ACC112 (cell line): ENCODE measurements at regions not wholly inside any gene's neighbourhood (a gene's known extent, or its start where the extent isn't known, plus 50 kb on each side); places are given as distances from the start of the nearest gene placed in this dataset.
A peak's percentile ranks its signal among the peaks of the same experiment; 100 is the strongest.
"Not testable (repeated sequence)": the region's sequence is repeated elsewhere in the genome, so short reads cannot be mapped to it uniquely, and the experiment has no call there.

Experiments
- H2AFZ ChIP-seq: fragments of 200-600 bp; sonication (generic); one replicate; pipeline ENCODE4 v1.6.0; 2017; ENCODE audit warnings: antibody characterized with exemption, low read length; ENCODE audit not compliant: unreplicated experiment
- H3K27ac ChIP-seq: fragments of 200-600 bp; sonication (generic); 2 replicates; pipeline ENCODE4 v1.5.1; 2014; ENCODE audit warnings: low read depth, mild to moderate bottlenecking, antibody characterized with exemption, low read length, moderate library complexity
- H3K27me3 ChIP-seq: fragments of 200-600 bp; sonication (generic); 2 replicates; pipeline ENCODE4 v1.6.1; 2014; ENCODE audit warnings: mild to moderate bottlenecking, antibody characterized with exemption, low read length, moderate library complexity, mixed read lengths; ENCODE audit not compliant: insufficient read depth
- H3K36me3 ChIP-seq: fragments of 200-600 bp; sonication (generic); 2 replicates; pipeline ENCODE4 v1.6.1; 2016; ENCODE audit warnings: mild to moderate bottlenecking, antibody characterized with exemption, low read length, moderate library complexity, mixed read lengths; ENCODE audit not compliant: insufficient read depth
- H3K4me1 ChIP-seq: fragments of 200-600 bp; sonication (generic); one replicate; pipeline ENCODE4 v1.6.1; 2016; ENCODE audit warnings: low read length, mixed read lengths; ENCODE audit not compliant: insufficient read depth, unreplicated experiment, control insufficient read depth
- H3K4me3 ChIP-seq: fragments of 200-600 bp; sonication (generic); 2 replicates; pipeline ENCODE4 v1.5.1; 2014; ENCODE audit warnings: mild to moderate bottlenecking, low read depth, low read length
- H3K79me2 ChIP-seq: fragments of 200-600 bp; sonication (generic); one replicate; pipeline ENCODE4 v1.6.0; 2016; ENCODE audit warnings: low read length; ENCODE audit not compliant: control insufficient read depth, unreplicated experiment, insufficient read depth

- Histone ChIP-seq H2AFZ (no peak overlapping the region), H3K4me3 (no peak overlapping the region), H3K27ac (no peak overlapping the region), H3K4me1 (peaks cover 40% of the 10 kb centered on the region), H3K36me3 (0 out of 2 replicates have a peak, but pooled peaks cover 6% of the 10 kb centered on the region), H3K27me3 (no peaks in the 10 kb centered on the region), H3K79me2 (no peaks in the 10 kb centered on the region)
These were observed 548.0 kb upstream of the CCDC54 start for GRCh38 chr3:106829206-106829605.

GRCh38 chr3:106830334-106830733, 546.9 kb upstream of the CCDC54 start:
- Histone ChIP-seq H3K27ac (no peak overlapping the region), H3K79me2 (no peaks in the 10 kb centered on the region), H3K4me3 (no peak overlapping the region), H3K36me3 (0 out of 2 replicates have a peak, but pooled peaks cover 6% of the 10 kb centered on the region), H3K27me3 (no peaks in the 10 kb centered on the region), H3K4me1 (peaks cover 29% of the 10 kb centered on the region), H2AFZ (no peak overlapping the region)

- Histone ChIP-seq H2AFZ (peak overlapping the region; percentile 62), H3K36me3 (no peaks in the 10 kb centered on the region), H3K27me3 (no peaks in the 10 kb centered on the region), H3K27ac (no peak overlapping the region), H3K4me1 (no peaks in the 10 kb centered on the region), H3K79me2 (no peaks in the 10 kb centered on the region), H3K4me3 (no peak overlapping the region)
These were observed 540.3 kb upstream of the CCDC54 start for GRCh38 chr3:106836906-106837305.

GRCh38 chr3:106837616-106838015, 539.6 kb upstream of the CCDC54 start:
- Histone ChIP-seq H3K4me1 (peaks cover 7% of the 10 kb centered on the region), H3K27ac (no peak overlapping the region), H2AFZ (no peak overlapping the region), H3K27me3 (no peaks in the 10 kb centered on the region), H3K79me2 (no peaks in the 10 kb centered on the region), H3K36me3 (no peaks in the 10 kb centered on the region), H3K4me3 (no peak overlapping the region)

- H3K4me1 ChIP-seq: peaks cover 7% of the 10 kb centered on the region
- H2AFZ ChIP-seq: peak overlapping the region; percentile 62
- H3K36me3 ChIP-seq: no peaks in the 10 kb centered on the region
- peak overlapping the region; percentile 18; the same call in 1 of the 2 replicates for H3K4me3 ChIP-seq
- H3K79me2 ChIP-seq: no peaks in the 10 kb centered on the region
- H3K27ac ChIP-seq: no peak overlapping the region
- no peaks in the 10 kb centered on the region for H3K27me3 ChIP-seq
These were observed 537.5 kb upstream of the CCDC54 start for GRCh38 chr3:106839576-106840280.

- H2AFZ ChIP-seq: no peak overlapping the region
- H3K27ac ChIP-seq: no peak overlapping the region
- no peaks in the 10 kb centered on the region for H3K36me3 ChIP-seq
- no peaks in the 10 kb centered on the region for H3K79me2 ChIP-seq
- H3K4me1 ChIP-seq: peaks cover 7% of the 10 kb centered on the region
- no peaks in the 10 kb centered on the region for H3K27me3 ChIP-seq
- no peak overlapping the region for H3K4me3 ChIP-seq
These were observed 536.9 kb upstream of the CCDC54 start for GRCh38 chr3:106840319-106840718.

GRCh38 chr3:106842151-106842550, 535.1 kb upstream of the CCDC54 start:
- H3K27ac ChIP-seq: no peak overlapping the region
- no peaks in the 10 kb centered on the region for H3K79me2 ChIP-seq
- H3K36me3 ChIP-seq: no peaks in the 10 kb centered on the region
- H3K27me3 ChIP-seq: no peaks in the 10 kb centered on the region
- H3K4me3 ChIP-seq: no peak overlapping the region
- no peak overlapping the region for H2AFZ ChIP-seq
- H3K4me1 ChIP-seq: peaks cover 7% of the 10 kb centered on the region

- H2AFZ ChIP-seq: no peak overlapping the region
- no peaks in the 10 kb centered on the region for H3K27me3 ChIP-seq
- no peaks in the 10 kb centered on the region for H3K36me3 ChIP-seq
- peaks cover 7% of the 10 kb centered on the region for H3K4me1 ChIP-seq
- H3K4me3 ChIP-seq: no peak overlapping the region
- no peak overlapping the region for H3K27ac ChIP-seq
- no peaks in the 10 kb centered on the region for H3K79me2 ChIP-seq
These were observed 532.6 kb upstream of the CCDC54 start for GRCh38 chr3:106844638-106845037.

- H2AFZ ChIP-seq: no peak overlapping the region
- H3K36me3 ChIP-seq: no peaks in the 10 kb centered on the region
- no peak overlapping the region for H3K27ac ChIP-seq
- H3K4me1 ChIP-seq: peaks cover 12% of the 10 kb centered on the region
- no peaks in the 10 kb centered on the region for H3K27me3 ChIP-seq
- no peaks in the 10 kb centered on the region for H3K79me2 ChIP-seq
- no peak overlapping the region for H3K4me3 ChIP-seq
These were observed 529.1 kb upstream of the CCDC54 start for GRCh38 chr3:106848099-106848498.

- H3K4me1 ChIP-seq: peaks cover 12% of the 10 kb centered on the region
- no peaks in the 10 kb centered on the region for H3K27me3 ChIP-seq
- no peak overlapping the region for H3K27ac ChIP-seq
- H3K79me2 ChIP-seq: no peaks in the 10 kb centered on the region
- H3K4me3 ChIP-seq: no peak overlapping the region
- H3K36me3 ChIP-seq: no peaks in the 10 kb centered on the region
- H2AFZ ChIP-seq: peak overlapping the region; percentile 85
These were observed 526.8 kb upstream of the CCDC54 start for GRCh38 chr3:106850437-106850836.

GRCh38 chr3:106858321-106858720, 518.9 kb upstream of the CCDC54 start:
- not testable (repeated sequence) for H3K27ac ChIP-seq, H3K4me3 ChIP-seq, H3K79me2 ChIP-seq, H2AFZ ChIP-seq, H3K36me3 ChIP-seq, H3K27me3 ChIP-seq
- H3K4me1 ChIP-seq: peaks cover 33% of the 10 kb centered on the region
